GM19328 (cell line): ENCODE measurements at regions not wholly inside any gene's neighbourhood (a gene's known extent, or its start where the extent isn't known, plus 50 kb on each side); places are given as distances from the start of the nearest gene placed in this dataset.

ENCODE experiments used
- ATAC-seq: cut with Tn5 transposase; IDR thresholded peaks from one replicate; pipeline ENCODE4 v1.9.1; 2021; ENCODE audit warnings: mild to moderate bottlenecking, moderate library complexity; ENCODE audit not compliant: unreplicated experiment

DNA sequence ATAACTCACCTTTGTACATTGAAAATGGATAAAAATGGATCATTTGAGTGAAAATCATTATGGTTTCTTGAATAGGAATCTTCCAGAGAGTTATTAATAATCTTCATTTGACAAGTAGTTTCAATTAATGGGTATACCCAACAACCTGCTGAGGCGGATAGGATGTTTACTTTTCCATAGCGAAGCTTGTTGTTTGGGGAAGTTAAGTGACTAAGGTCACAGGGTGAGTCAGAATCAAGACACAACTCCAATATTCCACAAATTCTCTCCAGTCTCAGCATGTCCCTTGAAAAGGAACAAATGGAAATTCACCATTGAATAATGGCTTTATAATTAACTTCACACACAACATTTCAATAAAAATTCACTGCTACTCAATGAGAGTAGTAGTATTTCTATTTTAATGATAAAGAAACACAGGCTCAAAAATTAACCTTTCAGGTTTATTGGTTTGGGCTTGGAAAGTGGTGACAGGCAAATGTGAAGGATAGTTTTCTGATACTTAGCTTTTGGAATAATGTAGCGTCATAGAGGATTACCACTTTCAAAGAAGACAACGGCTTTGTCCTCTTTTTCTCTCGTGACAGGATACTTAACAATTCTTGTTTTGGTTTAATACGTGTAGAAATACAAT lies 211.3 kb downstream of the GPD2 start:
- ATAC-seq = no peak

DNA sequence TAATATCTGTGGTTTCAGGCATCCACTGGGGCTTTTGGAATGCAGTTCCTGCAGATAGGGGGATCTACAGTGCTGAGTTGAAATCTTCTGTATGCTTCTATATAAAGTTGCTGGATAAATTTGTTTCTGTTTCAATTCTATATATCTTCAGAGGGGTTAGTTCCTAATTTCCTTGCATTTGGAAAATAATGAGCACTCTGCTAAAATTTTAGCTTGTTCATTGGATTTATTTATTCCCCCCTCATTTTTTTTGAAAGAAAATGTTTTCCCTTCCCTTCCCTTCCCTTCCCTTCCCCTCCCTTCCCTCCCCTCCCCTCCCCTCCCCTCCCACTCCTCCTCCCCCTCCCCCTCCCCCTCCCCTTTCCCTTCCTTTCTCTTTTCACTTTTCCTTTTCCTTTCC lies 212.3 kb downstream of the GPD2 start:
- ATAC-seq = no peak

DNA sequence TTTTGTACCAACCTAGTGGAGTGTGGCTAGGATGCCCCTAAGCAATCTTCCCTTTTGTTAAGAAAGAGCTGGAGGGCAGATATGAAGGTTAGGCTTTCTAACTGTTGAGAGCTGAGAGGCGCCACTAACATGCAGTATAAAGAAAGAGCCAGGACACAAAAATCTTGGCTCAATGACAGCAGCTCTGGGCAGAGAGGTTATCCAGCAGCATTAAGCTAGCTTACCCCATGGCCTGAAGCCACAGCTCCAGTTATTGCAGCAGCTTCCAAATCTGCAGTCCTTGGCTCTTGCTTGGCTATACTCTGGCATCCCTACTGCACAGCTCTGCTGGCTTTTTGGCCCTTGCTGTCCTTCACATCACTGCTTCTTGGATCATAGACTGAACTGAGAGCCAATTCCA lies 213.4 kb downstream of the GPD2 start:
- no peak for ATAC-seq

DNA sequence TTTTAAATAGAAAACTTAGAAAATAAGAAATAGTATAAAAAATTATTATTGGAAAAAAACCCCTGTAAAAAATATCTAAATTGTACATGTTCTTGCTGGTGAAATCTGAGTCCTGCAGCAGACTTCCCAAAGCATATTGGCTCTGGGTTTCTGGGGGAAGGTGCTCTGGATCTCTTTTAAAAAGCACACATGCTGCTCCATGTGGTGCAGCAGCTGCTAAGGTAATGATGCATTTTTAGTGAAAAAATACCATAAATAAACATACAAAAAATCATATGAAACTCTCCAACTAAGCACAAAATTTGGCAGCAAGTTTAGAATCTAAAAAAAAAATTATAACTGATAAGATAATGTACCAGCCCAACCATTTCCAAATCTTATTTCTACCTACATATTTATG lies 216.5 kb downstream of the GPD2 start:
- no peak for ATAC-seq

DNA sequence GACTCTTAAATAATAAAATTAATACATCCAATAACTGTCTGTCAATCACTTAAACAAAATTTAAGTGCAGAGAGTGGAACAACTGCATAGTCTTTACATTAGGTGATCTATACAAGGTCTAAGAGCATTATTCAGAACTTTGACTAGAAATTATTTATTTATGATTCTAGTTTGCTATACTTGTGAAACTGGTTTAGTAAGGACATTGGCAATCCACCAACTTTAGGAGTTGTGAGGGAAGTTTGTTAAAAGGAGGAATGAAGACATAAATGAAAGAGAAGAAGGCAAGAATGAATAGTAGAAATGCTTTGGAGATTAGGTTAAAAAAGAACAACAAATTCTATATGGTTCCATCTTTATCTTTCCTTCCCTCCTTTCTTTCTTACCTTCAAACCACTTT lies 217.5 kb downstream of the GPD2 start:
- no peak for ATAC-seq

DNA sequence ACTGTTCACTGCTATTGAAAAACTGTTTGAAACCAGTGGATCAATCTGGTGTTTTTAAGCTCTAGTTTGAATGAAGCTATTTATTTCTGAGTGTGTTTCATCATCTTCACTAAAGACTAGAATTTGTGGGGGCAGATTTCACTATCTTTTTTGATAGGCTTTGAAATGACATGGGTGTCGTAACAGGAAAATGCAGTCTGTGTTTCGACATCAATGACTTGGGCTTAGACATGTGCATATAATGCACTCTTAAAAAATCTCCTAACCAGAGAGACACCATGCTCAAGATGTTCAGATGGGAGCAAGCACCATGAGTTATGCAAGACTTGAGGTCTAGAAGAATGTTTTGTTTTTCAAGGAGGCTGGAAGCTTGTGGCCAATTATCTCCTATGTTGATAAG lies 221.6 kb downstream of the GPD2 start:
- no peak for ATAC-seq

DNA sequence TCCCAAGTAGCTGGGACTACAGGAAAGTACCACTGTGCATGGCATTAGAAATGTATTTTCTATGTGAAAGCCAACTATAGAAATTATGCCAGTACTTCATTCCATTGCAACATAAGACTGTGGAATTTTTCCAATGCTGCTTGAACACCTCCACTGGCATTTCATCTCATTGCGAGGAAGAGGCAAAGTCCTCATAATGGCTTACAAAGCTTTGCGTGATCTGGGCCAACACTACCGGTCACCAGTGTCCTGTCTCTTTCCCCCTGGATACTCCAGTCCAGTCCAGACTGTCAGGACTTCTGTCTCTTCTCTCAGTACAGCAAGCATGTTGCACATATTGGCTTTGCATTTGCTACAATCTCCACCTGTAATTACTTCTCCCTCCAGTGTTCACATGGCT lies 223.5 kb downstream of the GPD2 start:
- ATAC-seq = no peak

DNA sequence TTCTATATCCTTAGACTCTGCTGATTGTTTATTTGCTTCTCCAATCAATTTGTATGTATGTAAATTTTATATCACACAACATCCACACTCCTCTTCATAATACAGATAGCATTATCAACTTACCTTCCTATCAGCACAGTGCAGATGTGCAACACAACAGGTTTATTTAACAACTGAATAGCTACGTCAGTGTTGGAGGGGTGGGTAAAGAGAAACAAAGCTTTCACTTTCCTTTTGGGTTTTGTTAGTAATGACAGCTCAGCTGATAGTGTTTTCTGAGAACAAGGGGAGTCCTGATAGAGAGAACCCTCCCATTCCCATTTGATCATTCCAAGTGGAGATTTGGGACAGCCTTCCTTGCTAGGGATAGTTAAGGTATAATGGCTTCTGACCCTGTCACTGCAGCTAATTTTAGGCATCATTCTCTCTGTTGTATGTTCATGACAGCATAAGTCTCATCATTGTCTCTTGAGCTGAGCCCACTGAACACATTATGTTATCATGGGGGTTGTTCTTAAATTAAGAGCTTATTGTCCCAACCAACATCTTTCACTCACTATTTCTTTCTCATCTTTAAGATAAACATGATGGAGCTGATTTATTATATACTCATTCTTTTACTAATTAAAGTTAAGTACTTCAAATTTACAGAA lies 227.7 kb downstream of the GPD2 start:
- no peak for ATAC-seq

DNA sequence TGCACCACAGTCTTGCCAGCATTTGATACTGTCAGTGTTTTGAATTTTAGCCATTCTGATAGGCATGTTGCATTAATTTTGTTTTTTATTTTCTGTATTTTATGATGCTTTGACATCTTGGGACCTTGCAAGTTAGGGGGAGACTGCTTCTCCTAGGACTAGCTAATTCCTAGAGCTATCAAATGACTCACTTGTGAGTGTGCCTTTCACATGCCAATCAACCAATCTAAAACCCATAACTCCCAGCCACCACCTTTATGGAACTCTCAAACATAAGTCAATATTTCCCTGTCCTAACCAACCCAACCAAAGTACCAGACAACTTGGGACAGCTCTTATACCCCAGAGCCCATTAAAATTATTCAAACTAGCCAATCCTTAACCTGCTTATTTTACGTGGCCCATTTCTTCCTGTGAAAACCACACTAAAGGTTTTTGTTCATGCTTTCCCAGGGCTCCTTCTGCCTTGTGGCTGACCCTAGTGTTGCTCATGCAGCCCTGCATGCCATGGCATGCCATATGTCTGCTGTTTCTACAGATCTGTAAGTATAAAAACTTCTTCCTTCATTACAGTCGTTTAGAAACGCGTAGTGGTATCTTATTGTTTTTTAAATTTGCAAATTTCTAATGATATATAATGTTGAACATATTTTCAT lies 230.1 kb downstream of the GPD2 start:
- no peak for ATAC-seq

DNA sequence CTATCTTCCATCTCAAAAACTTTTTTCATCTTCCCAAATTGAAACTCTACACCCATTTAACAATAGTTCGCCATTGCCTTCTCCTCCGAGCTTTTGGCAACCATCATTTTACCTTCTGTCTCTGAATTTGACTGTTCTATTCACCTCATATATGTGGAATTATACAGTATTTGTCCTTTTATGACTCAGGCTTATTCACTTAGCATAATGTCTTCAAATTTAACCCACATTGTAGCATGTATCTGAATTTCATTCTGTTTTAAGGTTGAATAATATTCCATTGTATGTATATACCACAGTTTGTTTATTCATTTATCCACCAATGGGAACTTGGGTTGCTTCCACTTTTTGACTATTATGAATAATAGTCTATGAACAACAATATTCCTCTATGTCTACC lies 233.9 kb downstream of the GPD2 start:
- ATAC-seq = no peak

DNA sequence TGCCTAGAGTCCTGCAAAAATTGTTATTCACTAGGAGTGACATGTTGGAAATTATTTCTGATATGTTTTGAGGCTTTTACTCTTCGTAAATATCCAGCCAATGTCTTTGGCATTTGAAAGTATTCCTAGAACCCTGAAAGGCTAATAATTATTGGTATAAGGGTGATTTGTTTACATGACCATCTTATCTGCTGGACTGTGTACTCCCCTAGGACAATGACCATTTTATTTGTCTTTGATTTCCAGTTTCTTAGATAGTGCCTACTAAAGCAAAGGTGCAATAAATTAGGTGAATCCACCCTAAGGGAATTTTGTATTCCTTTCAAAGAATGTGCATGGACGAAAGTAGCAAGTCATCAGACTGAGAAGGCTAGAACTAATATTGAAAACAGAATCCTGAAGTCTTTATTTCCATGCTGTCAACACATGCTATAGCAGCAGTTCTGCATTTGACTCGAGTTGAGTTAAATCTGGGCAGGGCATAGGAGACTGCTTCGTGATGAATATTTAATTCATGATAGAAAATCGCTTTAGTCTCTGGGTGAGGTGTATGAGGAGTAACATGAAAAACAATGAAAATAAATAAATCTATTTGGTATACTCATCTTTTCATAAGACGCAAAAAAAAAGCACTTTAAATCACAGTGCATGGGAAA lies 235.7 kb downstream of the GPD2 start:
- no peak for ATAC-seq

DNA sequence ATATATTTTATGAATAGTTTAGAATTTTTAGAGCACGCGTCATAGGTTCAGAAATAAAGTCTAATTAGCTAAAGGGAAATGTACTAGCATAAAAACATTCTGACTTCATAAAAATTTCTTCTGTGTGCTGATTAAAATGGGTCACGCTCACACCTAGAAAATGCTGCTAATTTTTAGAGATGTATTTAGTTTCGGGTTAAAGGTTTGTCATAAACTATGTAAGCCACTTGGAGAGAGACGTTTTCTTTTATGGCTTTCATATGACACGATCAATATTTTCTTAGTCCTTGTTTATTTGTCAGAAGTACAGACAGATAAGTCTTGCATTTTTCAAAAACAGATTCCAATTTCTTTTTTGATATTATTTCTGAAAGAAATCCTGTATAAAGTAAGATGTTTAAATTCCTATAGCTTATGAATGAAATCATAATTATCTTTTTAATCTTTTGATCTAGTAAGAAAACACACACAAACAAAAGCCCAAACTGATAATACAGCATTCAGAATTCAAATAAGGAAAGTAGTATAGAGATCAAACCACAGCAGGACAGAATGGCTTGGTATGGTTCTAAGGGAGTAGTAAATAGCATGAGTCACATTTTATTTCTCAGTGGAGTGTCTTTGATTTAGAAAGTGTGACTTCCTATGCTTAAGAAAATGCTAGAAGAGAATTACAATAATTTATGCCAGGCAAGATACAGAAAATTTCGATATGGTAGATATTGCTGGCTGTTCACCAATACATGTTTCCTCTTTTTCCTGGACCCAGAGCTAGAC lies 236.6 kb downstream of the GPD2 start:
- no peak for ATAC-seq

DNA sequence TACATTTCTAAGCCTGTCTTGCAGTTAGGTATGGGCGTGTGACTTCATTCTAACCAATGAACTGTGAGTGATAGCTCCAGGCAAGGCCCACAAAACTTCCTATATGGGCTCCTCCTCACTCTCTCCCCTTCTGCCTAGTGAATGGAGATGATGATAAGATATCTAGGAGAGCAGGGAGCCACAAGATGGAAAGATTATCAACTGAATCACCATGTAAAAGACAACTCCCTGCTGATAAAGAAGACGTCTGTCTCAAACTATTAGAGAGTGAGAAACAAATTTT lies 237.1 kb downstream of the GPD2 start:
- ATAC-seq = no peak

DNA sequence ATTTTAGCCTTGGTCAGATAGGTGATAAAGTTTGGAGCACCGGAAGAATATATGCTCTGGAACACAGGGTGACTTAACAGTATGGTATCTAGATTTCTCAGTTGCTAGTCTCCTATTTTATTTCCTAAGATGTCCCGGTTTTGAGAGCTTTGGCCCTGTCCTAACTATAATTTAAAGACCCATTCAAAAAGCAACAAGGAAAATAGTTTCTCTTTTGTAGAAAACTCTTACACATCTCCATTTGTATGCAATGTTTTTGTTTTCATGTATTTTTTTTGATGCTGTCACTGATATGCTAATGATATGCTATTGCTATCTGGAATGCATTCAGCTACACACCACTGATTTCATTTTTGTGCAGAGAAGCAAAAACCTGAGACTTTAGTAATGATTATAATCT lies 237.8 kb downstream of the GPD2 start:
- ATAC-seq = no peak

DNA sequence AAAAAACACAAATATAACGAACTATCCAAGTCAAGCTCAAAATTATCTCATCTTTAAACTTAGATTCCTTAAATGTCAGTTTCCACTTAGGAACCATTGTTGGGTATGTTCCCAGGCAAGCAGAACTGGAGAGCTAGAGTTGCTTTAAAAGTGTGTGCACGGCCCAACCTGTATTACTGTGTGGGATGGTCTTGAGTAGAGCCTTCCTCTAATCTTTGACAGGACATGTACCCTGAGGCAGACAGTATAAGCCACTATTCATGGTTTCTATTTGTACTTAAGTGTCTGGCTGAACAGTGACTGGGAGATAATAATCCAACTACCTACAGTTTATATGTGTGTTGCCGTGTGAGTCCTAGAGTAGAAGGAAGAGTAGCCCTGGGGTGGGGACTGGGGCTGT lies 239.7 kb downstream of the GPD2 start:
- ATAC-seq = no peak

DNA sequence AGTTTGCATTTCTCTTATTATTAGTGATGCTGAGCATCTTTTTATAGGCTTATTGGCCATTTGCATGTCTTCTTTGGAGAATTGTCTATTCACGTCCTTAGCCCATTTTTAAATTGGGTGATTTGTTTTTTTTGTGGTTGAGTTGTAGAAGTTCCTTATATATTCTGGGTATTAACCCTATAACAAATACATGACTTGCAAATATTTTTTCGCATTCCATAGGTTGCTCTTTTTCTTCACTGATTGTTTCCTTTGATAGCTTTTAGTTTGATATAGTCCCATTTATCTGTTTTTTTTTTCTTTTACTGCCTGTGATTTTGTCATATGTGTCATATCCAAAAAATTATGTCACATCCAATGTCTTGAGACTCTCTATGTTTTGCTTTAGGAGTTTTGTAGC lies 243.6 kb downstream of the GPD2 start:
- no peak for ATAC-seq

DNA sequence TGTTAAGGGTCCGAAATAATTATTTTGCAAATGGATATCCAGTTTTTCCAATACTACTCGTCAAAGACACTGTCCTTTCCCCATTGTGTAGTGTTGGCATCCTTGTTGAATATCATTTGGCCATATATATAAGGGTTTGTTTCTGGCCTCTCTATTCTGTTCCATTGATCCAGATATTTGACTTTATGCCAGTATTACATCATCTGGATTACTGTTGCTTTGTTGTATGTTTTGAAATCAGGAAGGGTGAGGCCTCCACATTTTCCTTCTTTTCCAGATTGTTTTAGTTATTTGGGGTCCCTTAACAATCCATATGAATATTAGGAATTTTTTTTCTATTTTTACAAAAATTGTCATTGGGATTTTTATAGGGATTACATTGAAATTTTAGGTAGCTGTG lies 244.1 kb downstream of the GPD2 start:
- ATAC-seq = no peak

DNA sequence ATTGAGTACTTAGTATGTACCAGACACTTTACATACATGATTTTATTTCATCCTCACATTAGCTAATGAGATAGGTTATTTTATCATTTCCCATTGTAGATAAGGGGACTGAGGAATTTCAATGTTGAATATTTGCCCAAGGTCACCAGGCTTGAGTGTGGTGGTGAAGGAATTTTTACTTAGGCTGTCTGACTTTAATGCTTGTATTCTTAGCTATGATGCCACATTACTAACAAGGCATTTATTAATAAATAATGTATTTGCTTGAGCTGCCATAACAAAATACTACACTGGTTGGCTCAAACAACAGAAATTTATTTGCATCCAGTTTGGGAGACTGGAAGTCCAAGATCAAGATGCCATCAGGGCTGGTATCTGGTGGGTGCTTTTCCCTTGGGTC lies 250.9 kb downstream of the GPD2 start:
- no peak for ATAC-seq

DNA sequence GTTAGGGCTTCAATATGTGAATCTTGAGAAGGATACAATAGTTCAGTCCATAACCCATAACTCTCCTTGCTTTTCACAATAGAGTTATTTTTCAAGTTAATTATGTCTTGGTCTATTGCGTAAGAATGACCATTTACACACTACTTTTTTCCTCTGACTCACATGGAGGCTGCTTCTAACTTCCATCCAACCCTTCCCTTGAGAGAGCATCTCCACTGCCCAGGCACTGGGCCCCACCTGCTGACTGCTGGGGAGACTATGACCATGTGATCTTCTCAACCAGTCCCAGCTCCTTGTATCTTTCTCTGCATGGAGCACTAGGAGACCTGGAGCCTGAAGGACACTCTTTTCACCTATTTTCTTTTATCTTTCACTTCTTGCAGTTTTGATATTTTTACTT lies 251.5 kb downstream of the GPD2 start:
- ATAC-seq = no peak

DNA sequence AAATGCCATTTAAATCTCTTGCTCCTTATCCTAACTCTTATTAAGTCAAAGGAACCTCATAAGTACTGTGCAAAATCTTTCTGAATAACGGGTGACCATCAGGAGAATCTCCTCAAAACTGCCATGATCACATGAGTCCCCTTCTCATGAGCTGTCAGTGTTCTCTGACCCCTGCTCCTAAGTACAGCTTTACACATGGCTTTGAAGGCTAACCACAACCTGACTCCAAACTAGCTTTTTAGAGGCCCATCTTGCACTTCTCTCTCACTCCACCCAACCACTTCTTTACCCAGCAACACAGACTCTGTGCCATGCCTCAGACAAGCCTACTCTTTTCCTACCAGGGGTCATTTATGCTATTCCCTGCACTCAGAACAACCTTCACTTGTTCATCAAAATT lies 253.8 kb downstream of the GPD2 start:
- no peak for ATAC-seq

DNA sequence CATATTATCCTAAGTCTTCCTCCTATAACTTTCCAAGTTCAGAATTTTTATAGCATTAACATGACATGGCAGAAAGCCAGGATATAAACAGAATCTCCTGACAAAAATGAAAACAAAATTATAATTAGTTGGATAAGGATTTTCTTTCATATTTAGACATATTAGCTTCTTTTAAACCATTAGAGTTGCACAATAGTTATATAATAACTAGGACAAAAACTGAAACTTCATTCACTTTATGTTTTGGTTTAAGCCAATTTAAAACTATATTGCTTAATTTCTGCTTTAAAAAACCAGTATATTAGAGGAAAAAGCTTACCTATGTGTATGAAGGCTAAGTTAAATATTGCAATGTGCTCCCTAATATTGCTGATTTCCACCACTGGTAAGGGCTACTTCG lies 254.8 kb downstream of the GPD2 start:
- ATAC-seq = no peak

DNA sequence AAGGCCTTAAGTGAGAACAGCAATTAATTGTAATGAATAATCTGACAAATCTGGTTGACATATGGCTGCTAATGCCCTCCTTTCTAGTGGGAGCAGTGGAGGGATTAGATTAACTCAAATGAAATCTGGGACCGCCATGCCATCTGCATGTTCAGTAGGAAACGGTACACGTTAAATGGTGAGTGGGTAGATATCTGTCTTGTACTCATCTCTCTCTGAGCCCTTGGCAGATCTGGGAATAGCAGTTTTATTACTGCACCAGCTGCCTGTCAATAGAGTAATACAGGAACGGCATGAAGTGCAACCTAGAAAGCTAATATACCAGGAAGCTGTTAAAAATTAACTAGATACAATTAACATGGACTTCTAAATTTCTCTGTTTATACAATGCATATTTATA lies 258.8 kb downstream of the GPD2 start:
- no peak for ATAC-seq
